Bronchial epithelial cell (primary cell): ENCODE measurements at regions not wholly inside any gene's neighbourhood (a gene's known extent, or its start where the extent isn't known, plus 50 kb on each side); places are given as distances from the start of the nearest gene placed in this dataset.
A peak's percentile ranks its signal among the peaks of the same experiment; 100 is the strongest.

Source experiments
- DNase-seq: peaks from one replicate; pipeline ENCODE4 v3.0.0-alpha.2; 2010; ENCODE audit warnings: low read depth
- FAIRE-seq: peaks from 2 replicates; lab custom pipeline; 2011; peaks lifted over from hg19 to GRCh38; lab: Jason Lieb, UNC
- H3K27me3 ChIP-seq: 2 replicates; pipeline ENCODE4 v1.5.1; 2011; ENCODE audit warnings: low read length; ENCODE audit not compliant: control insufficient read depth, insufficient read depth
- H3K36me3 ChIP-seq: 2 replicates; pipeline ENCODE4 v1.5.1; 2011; ENCODE audit warnings: low read length; ENCODE audit not compliant: control insufficient read depth, insufficient read depth
- H3K4me3 ChIP-seq: 2 replicates; pipeline ENCODE4 v1.5.1; 2011; ENCODE audit warnings: mild to moderate bottlenecking, low read depth, low read length, control low read depth
- TF ChIP-seq, protein P1 (sequence below): IDR thresholded peaks from 2 replicates; pipeline ENCODE4 v1.5.1; 2011; ENCODE audit warnings: mild to moderate bottlenecking, moderate library complexity, low read length, control low read depth, inconsistent platforms; ENCODE audit not compliant: insufficient read depth, severe bottlenecking

DNA sequence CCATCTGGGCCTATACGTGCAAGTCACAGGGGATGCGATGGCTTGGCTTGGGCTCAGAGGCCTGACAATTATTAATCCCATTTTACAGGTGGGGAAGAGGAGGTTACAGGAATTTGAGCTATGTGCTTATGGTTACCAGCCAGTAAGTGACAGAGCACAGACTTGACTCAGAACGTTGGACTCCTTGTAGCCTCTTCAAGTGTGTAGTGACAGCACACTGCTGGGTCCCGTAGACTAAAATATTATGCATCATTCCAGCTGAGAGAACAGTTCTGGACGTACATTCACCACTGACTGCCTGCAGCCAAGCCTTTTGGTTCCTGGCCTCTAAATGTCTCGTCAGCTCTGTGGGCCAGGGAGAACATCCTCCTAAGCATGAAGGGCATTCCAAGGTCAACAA is 314.5 kb downstream of the GPAT3 start:
- Histone ChIP-seq H3K27me3 (no peaks in the 10 kb centered on the region), H3K4me3 (no peak overlapping the region), H3K36me3 (no peaks in the 10 kb centered on the region)
- TF ChIP-seq, protein P1, sequence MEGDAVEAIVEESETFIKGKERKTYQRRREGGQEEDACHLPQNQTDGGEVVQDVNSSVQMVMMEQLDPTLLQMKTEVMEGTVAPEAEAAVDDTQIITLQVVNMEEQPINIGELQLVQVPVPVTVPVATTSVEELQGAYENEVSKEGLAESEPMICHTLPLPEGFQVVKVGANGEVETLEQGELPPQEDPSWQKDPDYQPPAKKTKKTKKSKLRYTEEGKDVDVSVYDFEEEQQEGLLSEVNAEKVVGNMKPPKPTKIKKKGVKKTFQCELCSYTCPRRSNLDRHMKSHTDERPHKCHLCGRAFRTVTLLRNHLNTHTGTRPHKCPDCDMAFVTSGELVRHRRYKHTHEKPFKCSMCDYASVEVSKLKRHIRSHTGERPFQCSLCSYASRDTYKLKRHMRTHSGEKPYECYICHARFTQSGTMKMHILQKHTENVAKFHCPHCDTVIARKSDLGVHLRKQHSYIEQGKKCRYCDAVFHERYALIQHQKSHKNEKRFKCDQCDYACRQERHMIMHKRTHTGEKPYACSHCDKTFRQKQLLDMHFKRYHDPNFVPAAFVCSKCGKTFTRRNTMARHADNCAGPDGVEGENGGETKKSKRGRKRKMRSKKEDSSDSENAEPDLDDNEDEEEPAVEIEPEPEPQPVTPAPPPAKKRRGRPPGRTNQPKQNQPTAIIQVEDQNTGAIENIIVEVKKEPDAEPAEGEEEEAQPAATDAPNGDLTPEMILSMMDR: no peak
- no peak for FAIRE-seq
- no peak for DNase-seq

DNA sequence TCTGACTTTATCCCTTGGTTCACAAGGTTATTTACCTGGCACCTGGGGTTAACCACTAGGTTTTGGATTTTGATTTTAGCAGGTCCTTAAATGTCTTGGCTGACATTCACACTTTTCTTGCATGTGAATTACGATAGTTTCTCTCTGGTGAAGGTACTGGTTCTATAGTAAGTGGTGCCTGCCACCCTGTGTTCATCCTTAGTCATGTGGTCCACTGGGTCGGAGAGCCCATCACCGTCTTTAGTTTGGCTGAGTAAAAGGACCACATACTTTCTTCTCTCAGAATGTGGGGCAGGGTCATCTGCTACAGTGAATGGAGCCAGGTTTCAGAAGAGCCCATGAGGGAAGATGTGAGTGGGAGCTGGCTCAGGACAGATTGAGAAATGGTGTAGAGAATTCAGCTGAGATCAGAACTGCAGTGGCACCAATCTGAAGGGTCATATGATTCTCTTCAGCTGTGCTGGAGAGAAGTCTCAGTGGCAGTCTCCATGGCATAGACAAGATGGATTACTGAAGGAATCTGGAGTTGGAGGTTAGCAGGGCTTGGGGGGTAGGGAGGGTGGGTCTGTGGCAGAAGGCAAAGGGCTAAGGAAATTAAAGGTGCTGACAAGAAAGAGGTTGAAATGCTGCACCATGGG is 310.4 kb downstream of the GPAT3 start:
- DNase-seq (no peak), FAIRE-seq (peak; percentile 64)
- TF ChIP-seq, protein P1: no peak
- no peak overlapping the region for H3K4me3 ChIP-seq
- H3K36me3 ChIP-seq: no peaks in the 10 kb centered on the region
- H3K27me3 ChIP-seq: no peaks in the 10 kb centered on the region

DNA sequence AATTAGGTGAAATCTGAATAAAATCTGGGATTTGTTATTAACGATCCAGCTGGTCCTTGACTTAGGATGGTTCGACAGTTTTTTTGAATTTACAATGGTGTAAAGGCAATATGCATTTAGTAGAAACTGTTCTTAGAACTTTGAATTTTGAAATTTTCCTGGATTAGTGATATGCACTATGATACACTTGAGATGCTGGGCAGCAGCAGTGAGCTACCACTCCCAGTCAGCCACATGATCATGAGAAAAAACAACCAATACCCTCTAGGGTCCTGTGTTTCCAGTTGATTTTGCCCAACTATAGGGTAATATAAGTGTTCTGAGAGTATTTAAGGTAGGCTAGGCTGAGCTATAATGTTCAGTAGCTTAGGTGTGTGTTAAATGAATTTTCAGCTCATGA is 303.7 kb downstream of the GPAT3 start:
- Histone ChIP-seq H3K36me3 (no peaks in the 10 kb centered on the region), H3K27me3 (no peaks in the 10 kb centered on the region), H3K4me3 (no peak overlapping the region)
- FAIRE-seq (no peak), DNase-seq (no peak)
- TF ChIP-seq, protein P1: no peak

DNA sequence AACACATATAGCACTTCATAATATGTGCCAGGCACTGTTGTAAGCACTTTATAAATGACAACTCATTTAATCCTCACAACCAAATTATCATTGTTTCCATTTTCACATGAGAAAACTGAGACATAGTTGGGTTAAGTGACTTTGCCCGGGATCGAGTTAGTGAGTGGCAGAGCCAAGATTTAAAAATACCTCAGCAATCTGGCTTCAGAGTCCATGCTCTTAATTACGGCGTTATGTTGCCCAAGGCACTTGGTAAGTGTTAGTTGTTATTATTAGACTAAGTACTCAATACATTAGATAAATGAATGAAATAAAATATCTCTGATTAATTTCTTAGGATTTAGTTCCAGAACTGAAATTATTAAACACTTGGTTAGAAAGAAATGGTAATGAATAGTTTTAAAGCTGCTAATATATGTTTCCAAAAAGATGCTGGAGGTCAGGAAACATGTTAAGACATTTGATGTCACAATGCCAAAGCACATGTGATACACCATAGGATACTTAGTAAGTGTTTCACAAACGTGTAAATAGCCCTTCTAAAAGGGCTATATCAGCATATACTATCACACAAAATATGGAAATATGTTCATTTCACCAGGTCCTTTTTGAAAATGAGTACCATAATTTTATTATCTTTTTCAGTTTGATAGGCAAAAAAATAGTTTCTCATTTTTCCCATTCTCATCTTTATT is 301.9 kb downstream of the GPAT3 start:
- TF ChIP-seq, protein P1: no peak
- DNase-seq (no peak), FAIRE-seq (no peak)
- Histone ChIP-seq H3K4me3 (no peak overlapping the region), H3K27me3 (no peaks in the 10 kb centered on the region), H3K36me3 (no peaks in the 10 kb centered on the region)

DNA sequence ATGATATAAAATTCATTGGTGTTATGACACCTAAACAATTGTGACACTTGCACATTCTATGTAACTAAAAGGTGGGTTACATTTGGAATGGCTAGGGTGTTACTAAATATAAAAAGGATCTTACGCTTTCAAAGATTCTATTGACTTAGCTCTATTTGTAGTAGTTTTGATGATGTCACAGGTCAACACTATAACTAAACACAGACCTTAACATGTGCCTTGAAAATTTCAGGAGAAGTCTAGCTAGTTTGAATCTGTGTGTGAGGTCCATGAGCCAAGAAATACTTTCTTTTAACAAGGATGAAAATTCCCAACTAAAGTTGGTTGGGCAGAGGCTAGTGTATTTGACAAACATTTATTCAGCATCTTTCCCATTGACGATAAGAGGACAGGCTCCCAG is 298.0 kb downstream of the GPAT3 start:
- FAIRE-seq (no peak), DNase-seq (no peak)
- TF ChIP-seq, protein P1: no peak
- Histone ChIP-seq H3K36me3 (no peaks in the 10 kb centered on the region), H3K27me3 (no peaks in the 10 kb centered on the region), H3K4me3 (no peak overlapping the region)
